Medulla oblongata (tissue), 1 donor: ENCODE measurements at regions not wholly inside any gene's neighbourhood (a gene's known extent, or its start where the extent isn't known, plus 50 kb on each side); places are given as distances from the start of the nearest gene placed in this dataset.

Experiments used
- DNase-seq: peaks from one replicate; pipeline ENCODE4 v3.0.0-alpha.2; 2015; ENCODE audit errors: extremely low spot score

DNA sequence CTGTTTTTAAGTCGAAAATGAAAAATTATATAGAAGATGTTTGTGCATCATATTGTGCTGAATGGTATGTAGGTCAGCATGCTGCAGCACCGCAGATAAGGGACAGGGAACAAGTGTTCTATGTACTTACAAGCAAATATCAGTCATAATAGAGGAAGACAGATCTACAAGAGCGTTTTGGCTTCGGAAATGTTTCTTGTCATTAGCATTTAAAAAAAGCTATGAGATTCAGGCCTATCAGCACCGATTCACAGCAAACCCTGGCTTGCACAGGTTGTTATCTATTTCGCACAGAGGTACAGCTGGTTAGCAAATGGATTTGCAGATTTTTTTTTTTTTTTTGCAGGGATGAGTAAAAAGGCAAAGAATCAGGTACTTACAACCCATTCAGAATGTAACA lies 204.2 kb upstream of the TBC1D5 start:
- no peak for DNase-seq

DNA sequence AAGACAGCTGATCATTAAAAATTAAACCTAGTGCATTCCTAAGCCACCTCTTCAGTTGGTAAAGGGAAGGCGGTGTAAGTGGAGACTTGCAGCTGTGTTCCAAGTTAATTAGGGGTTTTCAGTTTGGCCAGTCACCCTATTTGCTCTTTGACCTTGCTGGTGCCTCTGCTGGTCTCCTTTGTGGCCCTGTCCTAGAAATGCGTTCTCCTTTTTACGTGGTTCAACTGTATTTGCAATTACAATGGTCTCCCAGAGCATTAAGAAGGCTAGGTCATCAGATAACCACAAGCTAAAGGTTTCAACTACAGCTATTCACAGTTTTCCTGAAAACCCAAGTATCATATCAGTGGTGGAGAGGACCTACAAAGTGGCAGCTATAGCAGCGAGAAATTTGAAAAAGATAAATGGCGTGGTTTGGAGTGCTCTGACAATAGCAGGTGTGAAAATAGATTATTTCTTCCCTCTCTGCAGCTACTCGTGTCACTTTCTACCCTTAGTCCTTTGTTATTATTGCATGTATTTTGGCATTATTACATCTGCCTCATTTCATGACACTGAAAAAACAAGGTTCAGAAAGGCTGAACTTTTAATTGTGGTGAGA lies 203.5 kb upstream of the TBC1D5 start:
- DNase-seq: no peak

DNA sequence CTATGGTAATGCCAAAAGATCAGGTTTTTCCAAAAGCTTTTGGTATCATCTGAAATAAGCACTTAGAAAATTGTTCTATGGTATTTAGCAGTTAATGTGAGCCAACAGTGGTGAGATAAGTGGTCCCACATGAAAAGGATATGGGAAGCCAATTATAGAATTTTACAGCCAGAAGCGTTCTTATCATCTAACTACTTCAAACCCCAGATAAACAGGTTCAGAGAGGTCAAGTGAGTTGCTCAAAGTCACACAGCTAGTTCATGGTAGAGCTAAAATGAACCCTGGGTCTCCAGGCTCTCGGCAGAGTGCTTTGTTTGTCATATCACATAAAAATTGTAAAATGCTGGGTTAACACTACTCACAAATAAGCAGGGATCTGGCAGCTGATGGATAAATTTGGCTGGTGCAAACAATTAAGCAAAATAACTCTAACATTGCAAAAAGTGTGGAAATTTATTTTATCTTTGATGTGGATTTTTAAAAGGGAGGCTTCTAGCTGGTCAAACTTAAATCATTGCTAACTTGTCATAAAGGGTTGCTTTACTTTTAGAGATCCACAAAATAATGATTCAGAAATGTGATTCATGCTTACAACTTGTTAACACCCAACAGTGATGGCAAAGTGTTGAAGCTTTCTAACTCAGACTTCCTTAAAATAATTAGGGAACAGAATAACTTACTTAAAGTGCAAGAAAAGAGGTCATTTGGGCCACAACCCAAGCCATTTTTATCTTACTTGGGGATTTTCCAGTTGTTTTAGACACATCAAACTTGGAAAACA lies 202.8 kb upstream of the TBC1D5 start:
- DNase-seq: no peak

DNA sequence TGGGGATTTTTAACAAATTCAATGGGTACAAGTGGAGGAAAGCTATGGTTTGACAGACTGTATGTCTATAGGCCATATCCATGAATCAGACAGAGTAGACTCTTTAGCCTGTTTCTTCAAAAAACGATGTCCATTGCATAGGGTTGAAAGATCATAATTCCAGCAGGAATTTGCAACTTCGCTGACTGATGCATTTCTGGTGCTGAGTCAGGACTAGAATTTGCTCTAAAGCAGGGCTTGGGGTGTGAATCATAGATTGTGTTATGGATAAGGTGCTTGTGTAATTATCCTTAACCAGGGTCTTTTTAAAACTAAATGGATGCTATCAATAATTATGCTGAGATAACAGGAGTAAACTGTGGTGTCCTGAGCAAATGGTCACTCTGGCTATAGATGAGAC lies 200.4 kb upstream of the TBC1D5 start:
- DNase-seq: no peak

DNA sequence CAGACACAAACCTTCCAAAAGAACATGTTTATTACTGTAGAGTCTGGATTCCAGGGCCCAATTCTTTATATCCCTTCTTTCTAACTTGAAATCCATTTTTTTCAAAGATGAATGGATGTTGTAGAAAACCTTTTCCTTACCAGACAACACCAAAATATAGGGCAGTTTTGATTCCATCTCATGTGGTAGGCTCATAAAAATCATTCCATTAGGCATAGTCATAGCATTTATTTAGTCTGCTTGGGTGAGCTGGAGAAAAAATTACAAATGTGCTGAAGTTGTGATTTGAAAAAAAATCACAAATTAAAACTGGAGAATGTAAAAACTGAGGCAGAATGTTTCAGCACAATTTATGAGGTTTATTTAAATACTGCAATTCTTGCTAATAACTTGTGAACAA lies 199.3 kb upstream of the TBC1D5 start:
- DNase-seq: no peak

DNA sequence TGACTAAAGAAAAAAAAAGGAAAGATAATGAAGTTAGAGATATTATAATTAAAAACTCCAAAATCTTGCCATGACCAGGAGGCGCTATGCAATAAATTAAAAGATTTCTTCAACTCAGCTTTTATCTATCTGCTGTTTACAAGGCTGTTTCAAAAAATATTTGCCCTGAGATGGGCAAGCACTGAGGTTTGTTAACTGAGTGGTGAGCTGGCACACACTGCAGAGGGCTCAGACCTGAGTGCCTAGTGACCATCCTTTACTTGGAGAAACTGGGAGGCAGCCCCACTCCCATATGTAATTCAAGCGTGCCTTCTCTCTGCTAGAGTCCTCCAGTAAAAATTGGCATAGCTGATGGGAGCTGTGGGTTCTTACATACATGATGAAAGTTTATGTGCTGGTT lies 198.7 kb upstream of the TBC1D5 start:
- no peak for DNase-seq

DNA sequence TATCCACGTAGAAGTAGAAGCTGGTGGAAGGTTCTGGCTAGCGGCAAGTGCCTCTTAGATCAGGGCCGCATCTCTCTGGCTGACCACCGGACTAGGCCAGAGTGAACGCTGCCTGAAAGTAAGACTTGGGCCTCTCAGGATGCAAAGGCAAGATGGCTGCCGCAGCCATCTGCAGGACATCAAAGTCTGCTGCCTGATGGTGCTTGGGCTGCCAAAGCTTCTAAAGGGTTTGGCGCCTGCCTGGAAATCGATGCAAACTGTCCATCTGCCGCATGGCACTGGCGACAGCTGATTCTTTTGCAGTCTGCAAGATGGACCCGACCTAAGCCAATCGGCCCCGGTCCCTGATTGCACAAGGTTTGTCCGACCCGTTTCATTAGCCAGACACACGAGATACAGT lies 196.7 kb upstream of the TBC1D5 start:
- DNase-seq: no peak

DNA sequence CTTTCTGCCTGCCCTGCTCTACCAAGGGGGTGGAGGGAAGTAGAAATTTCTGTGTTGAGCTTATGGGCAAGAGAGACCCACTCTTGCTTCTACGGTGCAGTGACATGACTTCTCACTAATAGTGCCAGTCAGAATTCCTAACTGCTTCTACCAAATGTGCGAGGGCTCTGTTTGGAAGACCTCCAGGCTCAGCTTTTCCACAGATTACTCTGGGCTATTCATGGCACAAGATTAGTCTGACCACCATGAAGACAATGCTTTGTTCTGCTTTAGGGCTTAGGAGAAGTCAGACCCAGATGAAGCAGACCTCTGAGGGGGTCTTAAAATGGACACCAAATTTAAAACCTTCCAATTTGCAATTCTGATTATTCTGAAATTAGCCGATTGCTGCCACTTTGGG lies 195.9 kb upstream of the TBC1D5 start:
- DNase-seq: peak; percentile 9

DNA sequence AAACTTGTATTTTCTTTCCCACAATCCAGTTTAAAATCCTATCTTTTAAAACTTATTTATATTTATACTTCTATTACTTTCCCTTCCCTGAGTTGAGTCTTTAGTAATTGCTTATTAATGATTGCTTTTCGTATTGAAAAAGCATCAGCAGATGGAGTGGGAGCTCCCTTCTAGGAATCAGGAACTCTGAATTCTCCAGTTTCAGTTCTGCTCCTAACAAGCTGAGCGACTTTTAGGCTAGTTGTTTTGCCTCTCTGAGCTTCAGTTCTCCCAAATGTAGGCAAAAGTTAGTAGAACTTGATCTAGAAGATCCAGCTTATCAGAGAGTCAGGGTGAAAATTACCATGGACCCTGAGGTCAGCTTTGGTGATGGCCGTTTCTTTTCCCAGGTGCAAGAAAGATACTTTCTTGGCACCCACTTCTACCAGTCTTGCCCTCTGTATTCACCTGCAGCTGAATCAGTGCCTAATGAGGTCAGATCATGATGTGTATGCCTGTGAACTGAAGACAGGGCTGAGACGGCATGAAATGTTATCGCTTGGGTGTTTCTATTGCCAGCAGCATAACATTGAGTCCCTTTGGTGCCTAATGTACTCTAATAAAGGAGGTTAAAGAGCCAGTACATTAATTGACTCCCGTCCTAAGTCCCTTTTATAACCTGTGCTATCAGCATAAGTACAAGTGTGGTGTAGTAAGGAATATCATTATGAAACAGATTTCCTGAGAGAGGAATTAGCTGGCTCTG lies 194.5 kb upstream of the TBC1D5 start:
- no peak for DNase-seq

DNA sequence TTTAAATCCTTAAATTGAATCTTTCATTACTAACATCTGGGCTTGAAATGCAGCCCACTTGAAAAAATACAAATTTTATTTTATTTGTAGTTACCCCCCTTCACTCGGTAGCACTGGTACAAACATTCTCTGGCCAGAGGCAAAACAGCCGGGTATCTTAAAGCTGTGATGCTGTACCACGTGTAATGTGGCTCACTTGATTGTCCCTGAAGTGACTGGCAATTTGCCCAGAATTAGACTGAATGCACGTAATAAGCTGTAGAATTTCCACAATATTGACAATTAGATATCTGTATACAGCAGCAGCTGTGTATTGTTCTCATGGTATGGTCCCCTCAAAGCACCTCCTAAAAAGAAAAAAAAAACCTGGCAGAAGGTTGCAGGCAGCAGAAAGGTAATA lies 192.8 kb upstream of the TBC1D5 start:
- no peak for DNase-seq

DNA sequence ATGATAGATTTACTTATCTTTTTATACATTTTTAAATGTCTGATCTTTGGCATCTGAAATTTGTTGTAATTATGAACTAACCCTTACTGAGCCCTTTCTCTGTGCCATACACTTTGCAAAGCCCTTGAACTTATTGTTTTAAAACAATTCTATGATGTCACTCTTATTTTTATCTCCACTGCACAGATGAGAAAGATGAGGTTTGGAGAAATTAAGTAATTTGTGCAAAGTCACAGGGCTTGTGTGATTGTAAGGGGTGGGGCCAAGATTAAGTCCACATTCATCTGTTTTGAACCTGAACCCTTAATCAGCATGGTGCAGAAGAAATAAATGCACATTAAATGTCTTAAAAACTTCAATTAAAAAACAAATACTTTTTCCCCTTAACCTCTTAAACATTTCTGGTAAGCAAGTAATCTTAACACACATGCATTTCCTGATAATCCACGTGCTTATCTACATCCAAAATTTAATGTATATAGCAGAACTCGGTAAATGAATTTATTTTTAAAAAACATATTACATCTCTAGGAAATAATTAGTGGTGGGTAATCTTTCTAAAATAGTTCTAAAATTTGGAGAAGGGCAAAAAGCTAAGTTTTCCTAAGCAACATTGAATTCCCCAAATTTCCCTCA lies 189.8 kb upstream of the TBC1D5 start:
- no peak for DNase-seq

DNA sequence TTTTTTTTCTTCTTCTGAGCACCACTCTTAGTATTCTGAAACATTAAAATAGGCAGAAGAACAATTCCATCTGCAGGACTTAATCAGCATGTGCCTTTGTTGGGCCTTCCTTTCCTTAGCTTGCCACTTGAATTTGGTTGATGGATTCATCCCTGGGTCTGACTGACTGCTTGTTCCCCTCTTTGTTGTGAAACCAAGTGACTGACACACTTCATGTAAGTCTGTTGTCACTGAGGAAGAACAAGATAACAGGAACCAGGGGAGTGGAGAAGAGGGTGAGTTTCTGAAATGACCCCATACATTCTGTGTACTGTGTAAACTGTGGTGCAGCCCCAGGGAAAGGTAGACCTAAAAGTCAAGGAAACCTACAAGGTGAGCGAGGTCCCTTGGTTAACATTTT lies 188.7 kb upstream of the TBC1D5 start:
- DNase-seq: no peak

DNA sequence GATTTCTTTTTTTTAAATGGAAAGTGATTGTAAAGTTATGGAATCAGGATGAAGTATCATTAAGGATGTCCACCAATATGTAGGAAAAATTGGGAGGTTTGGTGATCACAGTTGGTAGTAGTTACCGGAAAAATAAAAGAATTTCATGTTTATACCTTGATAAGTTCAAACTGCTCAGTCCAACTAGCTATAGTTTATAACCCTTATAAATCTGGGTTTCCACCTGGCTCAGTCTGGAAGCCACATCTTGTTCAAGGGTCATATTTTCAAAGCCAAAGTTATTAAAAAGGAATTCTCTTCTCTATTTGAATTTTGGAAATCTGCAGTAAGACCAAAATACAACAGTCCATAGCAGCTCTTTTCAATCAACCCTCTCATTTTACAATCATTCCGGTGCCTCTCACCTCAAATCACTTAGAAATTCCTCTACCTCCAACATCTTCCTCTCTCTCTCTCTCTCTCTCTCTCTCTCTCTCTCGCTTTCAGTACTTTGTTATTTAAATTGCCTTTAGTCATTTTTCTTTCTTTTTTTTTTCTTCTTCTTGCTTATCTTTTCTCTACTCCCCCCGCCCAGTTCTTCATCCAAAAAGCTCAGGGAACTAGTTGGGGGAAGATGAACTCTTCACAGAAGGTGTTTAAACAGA lies 186.2 kb upstream of the TBC1D5 start:
- no peak for DNase-seq

DNA sequence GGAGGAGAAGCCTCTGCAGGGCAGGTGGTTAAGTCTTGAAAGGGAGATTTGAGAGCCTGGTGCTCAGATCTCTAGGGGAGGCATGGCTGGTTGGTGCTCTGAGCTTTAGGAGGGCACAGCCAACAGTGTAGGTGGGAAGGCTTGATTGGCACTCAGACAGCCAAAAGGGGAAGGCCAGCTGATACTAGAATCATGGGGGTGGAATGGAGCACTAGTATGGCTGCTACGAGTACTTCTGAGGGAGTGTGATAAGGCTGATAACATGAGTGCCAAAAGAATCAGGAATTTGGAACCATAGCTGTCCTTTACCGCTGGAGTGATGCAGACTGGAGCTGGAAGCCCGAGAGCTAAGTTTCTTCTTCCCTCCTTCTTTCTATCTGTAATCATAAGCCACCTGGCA lies 184.6 kb upstream of the TBC1D5 start:
- no peak for DNase-seq

DNA sequence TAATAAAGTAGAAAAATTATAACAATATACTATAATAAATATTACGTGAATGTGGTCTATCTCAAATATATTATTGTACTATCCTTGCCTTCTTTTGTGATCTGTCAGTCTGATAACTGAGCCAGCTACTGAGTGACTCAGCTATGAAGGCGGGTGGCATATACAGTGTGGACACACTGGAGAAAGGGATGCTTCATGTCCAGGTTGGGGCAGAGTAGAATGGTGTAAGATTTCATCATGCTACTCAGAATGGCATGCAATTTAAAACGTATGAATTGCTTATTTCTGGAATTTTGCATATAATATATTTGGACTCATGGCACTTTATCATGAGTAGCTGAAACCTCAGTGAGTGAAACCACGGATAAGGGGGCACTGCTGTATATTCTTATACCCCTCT lies 172.9 kb upstream of the TBC1D5 start:
- no peak for DNase-seq

DNA sequence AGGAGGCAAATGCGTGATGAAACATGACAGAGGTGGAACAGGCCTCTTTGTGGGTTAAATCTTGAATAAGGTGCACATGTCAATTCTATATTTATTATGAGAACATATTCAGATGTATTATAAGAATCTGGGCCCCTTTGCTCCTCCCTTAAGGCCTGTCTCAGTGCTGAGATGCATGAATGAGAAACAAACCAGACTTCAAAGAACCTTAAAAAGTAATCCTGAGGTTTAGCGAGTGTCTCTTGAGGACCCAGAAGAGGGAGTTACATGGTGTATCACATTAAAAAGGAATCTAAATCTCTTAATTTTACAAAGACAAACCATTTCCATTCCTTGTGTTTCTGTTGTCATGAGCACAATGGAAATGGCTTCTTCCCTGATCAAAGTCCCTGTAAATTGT lies 170.9 kb upstream of the TBC1D5 start:
- DNase-seq: no peak

DNA sequence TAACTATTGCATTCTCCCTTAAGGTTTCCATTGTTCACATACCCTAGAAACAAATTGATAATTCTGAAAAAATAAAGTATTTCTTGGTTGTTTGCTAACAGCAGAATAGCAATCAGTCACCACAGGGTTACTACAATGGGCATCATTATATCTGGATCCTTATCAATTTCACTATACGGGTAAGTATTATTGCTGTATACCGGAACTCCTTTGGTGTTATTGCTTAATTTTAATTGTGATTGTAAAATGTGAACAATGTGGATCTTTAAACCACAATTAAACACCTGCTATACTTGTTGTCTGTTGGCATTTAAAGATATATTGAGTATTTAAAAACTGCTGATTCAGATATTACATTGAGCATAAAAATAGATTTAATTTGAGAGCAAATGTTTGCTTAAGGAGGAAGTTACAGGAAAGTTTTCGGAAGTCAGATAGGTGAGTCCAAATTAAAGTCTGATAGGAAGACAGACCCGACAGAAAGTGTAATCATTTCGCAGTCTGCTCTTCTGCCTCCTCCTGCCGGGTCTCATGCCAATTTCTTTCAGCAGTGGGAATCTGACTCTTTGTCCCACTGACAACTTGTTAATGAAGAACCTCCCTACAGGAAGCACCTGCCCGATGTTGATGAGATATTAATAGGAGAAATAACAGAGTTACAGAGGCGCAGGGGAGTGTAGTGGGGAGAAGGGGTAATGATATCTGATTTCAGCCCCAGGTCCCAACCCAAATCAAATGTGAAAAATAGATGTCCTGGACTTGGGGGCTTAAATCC lies 169.7 kb upstream of the TBC1D5 start:
- no peak for DNase-seq

DNA sequence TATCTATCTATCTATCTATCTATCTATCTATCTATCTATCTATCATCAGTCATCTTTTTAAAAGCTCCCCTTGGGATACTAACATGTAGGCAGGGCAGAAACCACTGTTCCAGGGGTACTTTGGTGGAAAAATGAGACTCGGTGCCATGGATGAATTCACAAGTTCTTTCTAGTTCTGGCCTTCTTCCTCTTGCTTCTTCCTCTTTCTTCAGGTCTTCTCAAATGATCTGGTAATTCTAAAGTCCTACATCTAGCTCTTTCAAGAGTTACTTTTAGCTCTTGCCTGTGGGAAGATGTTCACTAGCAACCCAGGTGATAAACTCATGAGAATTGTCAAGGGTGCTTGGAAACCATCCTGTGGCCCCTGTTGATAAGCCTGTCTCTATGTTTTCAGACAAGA lies 168.5 kb upstream of the TBC1D5 start:
- no peak for DNase-seq

DNA sequence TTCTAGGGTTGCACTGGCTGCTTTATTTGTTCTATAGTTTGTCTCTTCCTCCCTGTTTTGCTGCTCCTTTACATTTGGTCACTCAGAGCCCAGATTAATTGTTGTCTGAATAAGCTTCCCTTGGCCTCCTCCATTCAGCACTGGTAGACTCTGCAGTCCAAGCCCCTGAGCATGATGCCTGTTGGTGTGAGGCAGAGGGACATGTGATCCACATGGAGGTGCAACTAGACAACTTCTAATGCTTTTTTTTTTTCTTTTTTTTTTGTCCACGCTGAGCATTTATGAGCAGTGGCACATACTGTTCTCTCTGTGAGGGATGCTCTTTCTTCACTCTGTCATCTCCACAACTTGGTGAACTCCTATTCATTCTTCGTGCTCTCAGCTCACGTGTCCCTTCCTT lies 167.3 kb upstream of the TBC1D5 start:
- no peak for DNase-seq

DNA sequence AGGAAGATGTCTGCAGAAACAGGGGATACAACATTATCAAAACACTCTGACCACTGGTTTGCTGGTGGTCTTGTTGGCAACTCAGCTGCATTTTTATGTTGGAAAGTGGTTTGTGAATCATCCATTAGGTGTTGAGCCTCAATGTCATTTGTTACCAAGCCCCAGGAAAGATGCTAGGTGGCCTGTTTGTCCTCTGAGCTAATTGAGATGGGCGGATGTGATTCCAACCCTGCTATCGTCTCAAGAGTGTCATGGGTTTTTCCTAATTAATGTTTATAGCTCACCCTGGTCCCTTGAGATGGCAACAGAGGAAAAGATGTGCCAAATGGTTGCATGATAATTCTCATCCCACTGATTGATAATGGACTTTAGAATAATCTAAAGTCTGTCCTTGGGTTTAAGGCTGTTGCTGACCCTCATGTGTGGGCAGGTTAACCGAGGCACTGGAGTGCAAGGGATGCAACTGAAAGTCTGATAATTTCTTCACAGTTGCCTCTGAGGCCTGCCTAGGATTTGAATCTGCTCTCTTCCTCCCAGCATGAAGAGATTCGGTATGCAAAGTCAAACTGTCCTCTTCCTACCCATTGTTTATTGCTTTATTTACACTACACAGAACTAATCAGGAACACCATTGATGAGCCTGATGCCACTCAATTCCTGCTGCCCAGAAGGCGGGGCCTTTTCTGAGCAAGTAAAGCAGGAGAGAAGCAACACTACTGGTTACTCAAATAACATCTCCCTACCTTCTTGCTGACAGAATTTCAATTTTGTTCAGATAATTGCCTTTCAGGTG lies 166.2 kb upstream of the TBC1D5 start:
- DNase-seq: no peak

DNA sequence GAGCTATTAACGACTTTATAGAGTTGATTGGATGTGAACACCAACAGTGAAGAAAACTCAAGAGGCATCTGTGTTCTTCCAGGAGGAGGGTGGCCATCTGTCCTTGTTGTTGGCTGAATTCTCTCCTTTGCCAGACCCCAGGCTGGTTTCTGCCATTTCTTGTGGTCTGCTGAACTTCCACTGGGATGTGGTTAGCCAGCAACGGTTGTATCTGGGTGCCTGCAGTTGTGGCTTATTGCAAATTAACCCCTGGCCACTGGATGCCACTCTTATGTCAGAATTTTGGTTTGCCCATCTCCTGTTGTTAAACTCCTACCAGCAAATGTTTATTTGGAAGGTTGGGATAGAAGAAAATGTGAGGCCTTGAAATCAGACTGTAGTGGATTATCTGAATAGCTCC lies 163.6 kb upstream of the TBC1D5 start:
- DNase-seq: no peak
